PC-3 (cell line): ENCODE measurements at regions not wholly inside any gene's neighbourhood (a gene's known extent, or its start where the extent isn't known, plus 50 kb on each side); places are given as distances from the start of the nearest gene placed in this dataset.
"Not testable (repeated sequence)": the region's sequence is repeated elsewhere in the genome, so short reads cannot be mapped to it uniquely, and the experiment has no call there.

ENCODE experiments used
- EZH2 ChIP-seq: fragments of 300-600 bp; sonication (generic); IDR thresholded peaks from one replicate; pipeline ENCODE4 v1.6.1; 2017; ENCODE audit warnings: antibody characterized with exemption, mild to moderate bottlenecking, low read length; ENCODE audit not compliant: unreplicated experiment
- TF ChIP-seq, protein P1 (sequence below): fragments of 300-600 bp; sonication (generic); conservative IDR thresholded peaks from 2 replicates; pipeline ENCODE4 v1.5.1; 2017; ENCODE audit warnings: antibody characterized with exemption, low read depth, mild to moderate bottlenecking, low read length

DNA sequence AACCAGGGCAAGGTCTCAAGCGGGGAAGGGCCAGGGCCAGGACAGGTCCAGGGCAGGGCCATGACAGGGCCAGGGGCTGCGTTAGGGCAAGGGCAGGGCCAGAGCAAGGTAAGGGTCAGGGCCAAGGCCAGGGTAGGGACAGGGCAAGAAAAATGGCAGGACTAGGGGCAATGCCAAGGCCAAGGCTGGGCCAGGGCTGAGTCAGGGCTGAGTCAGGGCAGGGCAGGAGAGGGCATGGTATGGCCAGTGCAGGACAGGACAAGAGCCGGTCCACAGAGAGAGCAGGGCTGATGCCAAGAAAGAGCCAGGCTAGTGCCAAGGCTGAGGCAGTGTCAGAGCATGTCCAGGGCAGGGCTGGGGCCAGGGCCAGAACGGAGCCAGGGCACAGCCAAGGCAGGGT, 542.5 kb downstream of the TP53TG3F start:
- not testable (repeated sequence) for TF ChIP-seq EZH2
- TF ChIP-seq, protein P1, sequence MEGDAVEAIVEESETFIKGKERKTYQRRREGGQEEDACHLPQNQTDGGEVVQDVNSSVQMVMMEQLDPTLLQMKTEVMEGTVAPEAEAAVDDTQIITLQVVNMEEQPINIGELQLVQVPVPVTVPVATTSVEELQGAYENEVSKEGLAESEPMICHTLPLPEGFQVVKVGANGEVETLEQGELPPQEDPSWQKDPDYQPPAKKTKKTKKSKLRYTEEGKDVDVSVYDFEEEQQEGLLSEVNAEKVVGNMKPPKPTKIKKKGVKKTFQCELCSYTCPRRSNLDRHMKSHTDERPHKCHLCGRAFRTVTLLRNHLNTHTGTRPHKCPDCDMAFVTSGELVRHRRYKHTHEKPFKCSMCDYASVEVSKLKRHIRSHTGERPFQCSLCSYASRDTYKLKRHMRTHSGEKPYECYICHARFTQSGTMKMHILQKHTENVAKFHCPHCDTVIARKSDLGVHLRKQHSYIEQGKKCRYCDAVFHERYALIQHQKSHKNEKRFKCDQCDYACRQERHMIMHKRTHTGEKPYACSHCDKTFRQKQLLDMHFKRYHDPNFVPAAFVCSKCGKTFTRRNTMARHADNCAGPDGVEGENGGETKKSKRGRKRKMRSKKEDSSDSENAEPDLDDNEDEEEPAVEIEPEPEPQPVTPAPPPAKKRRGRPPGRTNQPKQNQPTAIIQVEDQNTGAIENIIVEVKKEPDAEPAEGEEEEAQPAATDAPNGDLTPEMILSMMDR = not testable (repeated sequence)
